Activated CD8-positive, alpha-beta memory T cell treated with anti-CD3 and anti-CD28 coated beads for 48 hours (primary cell): ENCODE measurements at regions not wholly inside any gene's neighbourhood (a gene's known extent, or its start where the extent isn't known, plus 50 kb on each side); places are given as distances from the start of the nearest gene placed in this dataset.
"Not testable (repeated sequence)": the region's sequence is repeated elsewhere in the genome, so short reads cannot be mapped to it uniquely, and the experiment has no call there.

Experiments
- DNase-seq, 3 experiments: peaks; one replicate each; pipeline ENCODE4 v3.0.0-alpha.2; 2020; ENCODE audit warnings: low read depth in 2 of 3, low spot score in 2 of 3

DNA sequence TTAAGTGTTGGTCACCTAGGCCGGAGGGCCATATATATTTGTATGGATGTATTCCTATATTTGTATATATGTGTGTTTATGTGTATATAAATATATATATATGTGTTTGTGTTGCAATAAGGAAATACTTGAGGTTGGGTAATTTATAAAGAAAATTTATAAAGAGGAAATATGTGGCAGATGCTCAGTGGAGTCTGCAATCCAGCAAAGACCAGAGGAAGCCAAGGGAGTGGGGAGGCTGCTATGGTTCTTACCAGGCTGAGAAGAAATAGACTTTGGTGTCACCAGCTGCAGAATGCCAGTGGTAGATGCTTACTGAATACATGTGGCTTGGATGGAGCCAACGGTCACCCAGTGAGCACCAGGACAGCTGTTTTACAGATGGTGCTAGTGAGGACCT lies 97.4 kb upstream of the ELOVL5 start:
- DNase-seq = no peak

DNA sequence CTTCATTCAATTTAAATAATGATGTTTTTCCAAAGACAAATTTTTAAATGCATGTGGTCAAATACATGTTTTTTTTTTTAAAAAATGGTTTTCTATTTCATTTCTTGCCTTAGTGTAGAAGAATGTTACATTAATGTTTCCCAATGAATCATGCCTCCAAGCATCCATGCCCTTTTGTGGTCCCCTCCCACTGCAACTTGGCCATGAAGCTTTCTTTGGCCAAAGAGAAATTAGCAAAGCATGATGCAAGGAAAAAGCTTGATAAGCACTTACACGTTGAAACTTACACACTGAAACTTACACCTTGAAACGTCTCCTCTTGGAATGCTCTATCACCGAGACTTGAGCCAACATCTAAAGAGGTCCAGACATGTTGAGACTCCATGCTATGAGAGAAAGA lies 93.0 kb upstream of the ELOVL5 start:
- no peak for DNase-seq

GRCh38 chr6:53441035-53441493 lies 92.3 kb upstream of the ELOVL5 start:
- no peak for DNase-seq

DNA sequence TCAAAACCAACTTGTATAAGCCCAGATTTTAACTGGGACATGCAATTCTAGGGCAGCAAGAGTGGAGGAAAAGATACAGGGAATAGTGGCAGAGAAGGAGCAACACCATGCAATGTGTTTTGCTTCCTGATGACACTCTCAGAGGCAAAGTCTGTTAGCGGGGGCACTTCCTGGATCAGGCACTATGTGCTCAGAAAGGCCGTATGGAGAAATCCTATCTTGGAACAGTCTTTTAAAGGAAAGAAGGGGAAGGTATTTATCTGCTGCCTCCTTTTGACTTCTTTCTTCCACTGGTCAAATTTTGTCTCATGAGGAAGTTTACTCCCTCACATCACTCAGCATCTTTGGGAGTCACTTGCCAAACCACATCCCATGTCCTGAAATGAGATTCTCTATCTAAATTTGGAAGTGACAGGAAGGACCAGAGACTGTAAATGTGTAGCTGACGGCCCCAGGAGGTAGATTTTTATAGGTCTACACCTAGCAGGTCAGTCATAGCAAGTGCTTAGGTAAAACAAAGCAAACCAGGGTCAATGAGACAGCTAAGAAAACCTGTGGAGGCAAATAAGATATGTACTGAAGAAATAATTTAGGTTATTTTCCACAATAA lies 91.7 kb upstream of the ELOVL5 start:
- no peak for DNase-seq

DNA sequence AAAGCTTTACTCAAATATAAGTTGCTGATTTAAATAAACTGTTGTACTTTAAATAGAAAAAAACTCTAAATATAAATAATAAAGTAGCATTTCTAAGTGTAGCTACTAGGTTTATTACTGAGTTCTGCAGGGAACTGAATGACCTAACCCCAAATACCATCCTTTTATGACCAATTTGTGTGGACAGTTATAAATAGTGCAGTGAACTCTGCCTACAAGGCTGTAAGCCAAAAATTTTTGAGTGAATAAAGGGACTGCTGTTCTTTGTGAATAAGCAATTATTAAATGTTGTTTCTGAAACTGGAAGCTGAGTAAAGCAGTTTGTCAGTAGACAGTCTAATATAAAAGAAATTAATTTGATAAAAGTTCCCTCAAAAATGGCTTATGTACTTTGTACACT lies 90.8 kb upstream of the ELOVL5 start:
- no peak for DNase-seq

- no peak for DNase-seq
Observed at GRCh38 chr6:53437557-53438202, 88.9 kb upstream of the ELOVL5 start.

GRCh38 chr6:53436526-53437303 lies 88.0 kb upstream of the ELOVL5 start:
- DNase-seq = no peak

GRCh38 chr6:53433951-53434285 lies 85.2 kb upstream of the ELOVL5 start:
- DNase-seq = no peak

GRCh38 chr6:53433261-53433950 lies 84.7 kb upstream of the ELOVL5 start:
- DNase-seq = no peak

- no peak for DNase-seq
Observed at GRCh38 chr6:53432318-53433161, 83.8 kb upstream of the ELOVL5 start.

DNA sequence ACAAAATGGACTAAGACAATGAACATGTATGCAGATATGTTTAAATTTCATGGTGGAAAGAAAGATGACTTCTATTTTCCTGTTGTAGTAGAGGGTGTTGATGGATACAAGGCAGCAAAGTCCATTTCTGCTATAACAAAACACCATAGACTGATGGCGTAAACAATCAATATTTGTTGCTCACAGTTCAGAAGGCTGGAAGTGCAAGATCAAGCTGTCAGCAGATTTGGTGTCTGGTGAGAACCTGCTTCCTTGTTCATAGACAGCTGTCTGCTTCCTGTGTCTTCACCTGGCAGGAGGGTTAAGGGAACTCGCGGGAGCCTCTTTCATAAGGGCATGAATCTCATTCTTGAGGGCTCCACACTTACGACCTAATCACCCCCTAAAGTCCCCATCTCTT lies 83.0 kb upstream of the ELOVL5 start:
- no peak for DNase-seq

GRCh38 chr6:53429401-53429800 lies 80.7 kb upstream of the ELOVL5 start:
- DNase-seq = no peak

- DNase-seq = no peak
Observed at GRCh38 chr6:53428886-53429285, 80.1 kb upstream of the ELOVL5 start.

DNA sequence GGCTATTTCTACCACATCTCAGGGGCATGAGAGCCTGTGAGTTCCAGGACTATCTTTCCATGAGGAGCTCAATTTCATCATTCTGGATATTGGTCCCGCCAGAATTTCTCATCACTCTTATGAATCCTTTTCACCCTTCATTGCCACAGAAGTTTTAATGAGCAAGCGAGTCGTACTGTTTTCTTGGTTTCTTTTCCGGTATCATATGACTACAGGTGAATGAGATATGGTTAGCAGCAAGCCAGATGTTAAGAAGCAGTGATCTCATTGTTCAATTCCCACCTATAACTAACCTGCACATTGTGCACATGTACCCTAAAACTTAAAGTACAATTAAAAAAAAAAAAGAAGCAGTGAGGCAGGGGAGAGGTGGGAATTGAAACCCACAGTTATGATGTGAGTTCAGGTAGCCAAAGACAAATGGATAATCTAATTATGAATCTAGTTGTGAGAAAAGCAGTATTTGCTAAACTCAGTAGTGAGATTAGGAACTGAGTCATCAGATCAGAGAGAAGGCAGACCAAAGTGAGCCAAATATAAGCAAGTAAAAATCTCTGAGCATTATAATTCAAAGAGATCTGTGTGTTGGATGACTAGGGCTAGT lies 78.0 kb upstream of the ELOVL5 start:
- no peak for DNase-seq

GRCh38 chr6:53426117-53426516 lies 77.4 kb upstream of the ELOVL5 start:
- no peak for DNase-seq

GRCh38 chr6:53424976-53425718 lies 76.4 kb upstream of the ELOVL5 start:
- no peak for DNase-seq

DNA sequence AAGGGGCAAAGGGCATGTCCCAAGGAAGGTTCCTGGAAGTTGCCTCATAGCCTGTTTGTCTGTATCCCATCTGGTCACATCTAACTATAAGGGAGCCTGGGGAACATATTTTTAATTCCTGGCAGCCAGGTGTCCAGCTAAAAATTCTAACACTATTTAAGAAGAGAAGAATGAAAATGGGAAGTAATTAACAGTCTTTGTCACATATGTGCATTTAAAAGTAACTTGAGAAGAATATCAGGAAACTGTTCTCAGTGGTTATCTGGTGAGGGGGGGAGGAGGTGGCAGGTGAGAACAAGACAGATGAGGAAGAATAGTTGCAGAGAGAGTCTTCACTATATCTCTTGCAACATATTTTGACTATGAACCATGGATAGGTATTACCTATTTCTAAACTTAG lies 75.5 kb upstream of the ELOVL5 start:
- DNase-seq = no peak

- not testable (repeated sequence) for DNase-seq
Observed at GRCh38 chr6:53423560-53423959, 74.8 kb upstream of the ELOVL5 start.

GRCh38 chr6:53419026-53419425 lies 70.3 kb upstream of the ELOVL5 start:
- DNase-seq = no peak

DNA sequence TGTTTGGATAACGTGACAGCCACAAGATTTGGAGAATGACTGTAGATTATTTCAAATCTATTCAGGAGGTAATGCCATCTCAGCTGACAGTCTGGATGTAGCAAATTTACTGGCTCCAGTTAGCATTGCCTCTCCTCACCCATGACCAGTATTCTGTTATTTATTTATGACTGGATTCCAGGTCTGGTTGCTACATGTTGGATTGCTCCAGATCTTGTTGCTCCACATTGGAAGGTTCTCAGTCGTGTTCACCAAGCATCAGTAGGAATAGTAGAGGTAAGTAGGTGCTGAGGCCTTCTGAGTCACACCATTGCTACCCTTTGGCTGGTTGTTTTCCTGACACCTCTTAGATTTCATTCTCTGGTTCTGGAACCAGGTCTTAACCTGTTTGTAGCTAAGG lies 69.5 kb upstream of the ELOVL5 start:
- no peak for DNase-seq
